ENCODE measurements at regions not wholly inside any gene's neighbourhood (a gene's known extent, or its start where the extent isn't known, plus 50 kb on each side); places are given as distances from the start of the nearest gene placed in this dataset.

DNA sequence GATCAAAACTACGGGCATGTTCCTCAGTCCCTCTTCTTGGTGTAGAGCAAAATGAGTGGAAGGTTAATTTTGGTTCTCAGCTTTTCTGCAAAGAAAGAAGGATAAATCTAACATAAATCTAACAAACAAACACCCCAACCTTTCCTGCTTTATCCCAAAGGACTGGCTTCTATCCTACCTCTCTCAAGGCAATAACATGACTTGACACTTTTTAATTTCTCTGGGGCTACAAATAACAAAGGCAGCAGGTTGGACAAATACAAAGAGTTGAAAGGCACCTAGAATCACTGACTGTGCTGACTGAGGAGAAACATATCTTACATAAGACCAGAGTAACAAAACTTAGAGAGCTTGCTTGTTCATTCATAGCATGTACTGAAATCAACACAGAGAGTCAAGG, 703.6 kb upstream of the PITX2 start:
- no peak overlapping the region for H3K27ac ChIP-seq
- WGBS (ENCODE audit: missing lambda C conversion rate) = 0% methylated on average over 1 of the region's 1 CpG

DNA sequence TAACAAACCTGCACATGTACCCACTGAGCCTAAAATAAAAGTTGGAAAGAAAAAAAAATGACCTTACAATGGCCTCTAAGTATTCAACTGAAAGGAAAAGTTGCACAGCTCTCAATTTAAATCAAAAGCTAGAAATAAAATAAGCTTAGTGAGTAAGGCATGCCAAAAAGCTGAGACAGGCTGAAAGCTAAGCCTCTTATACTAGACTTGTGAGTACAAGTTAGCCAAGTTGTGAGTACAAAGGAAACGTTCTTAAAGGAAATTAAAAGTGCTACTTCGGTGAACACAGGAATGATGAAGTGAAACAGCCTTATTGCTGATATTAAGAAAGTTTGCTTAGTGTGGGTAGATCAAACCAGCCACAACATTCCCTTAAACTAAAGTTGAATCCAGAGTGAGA, 707.9 kb upstream of the PITX2 start:
- Histone ChIP-seq H3K9me3 (no peaks in the 10 kb centered on the region), H3K4me1 (no peaks in the 10 kb centered on the region), H3K4me2 (no peak overlapping the region), H3K27ac (no peak overlapping the region), H3K4me3 (no peak overlapping the region)
- FAIRE-seq = no peak
- TF ChIP-seq TP53 (CRISPR knock-in tag; IDR thresholded peaks at IDR 0.05) = no peak
- no peak for TF ChIP-seq JUN (IDR thresholded peaks at IDR 0.05)
- no peak for TF ChIP-seq CHD4 (IDR thresholded peaks at IDR 0.05; ENCODE audit: borderline replicate concordance)
- no peak for TF ChIP-seq RNF2 (IDR thresholded peaks at IDR 0.05; ENCODE audit: borderline replicate concordance, low read depth)
- TF ChIP-seq MYC (IDR thresholded peaks at IDR 0.05; ENCODE audit: borderline replicate concordance, low read length) = no peak
- no peak for TF ChIP-seq EHMT2 (IDR thresholded peaks at IDR 0.05; ENCODE audit: low read depth)
- TF ChIP-seq GATA3 (IDR thresholded peaks at IDR 0.05; ENCODE audit: borderline replicate concordance) = no peak
- TF ChIP-seq ESRRA (IDR thresholded peaks at IDR 0.05; ENCODE audit: borderline replicate concordance, low read length) = no peak
- TF ChIP-seq, protein P1, sequence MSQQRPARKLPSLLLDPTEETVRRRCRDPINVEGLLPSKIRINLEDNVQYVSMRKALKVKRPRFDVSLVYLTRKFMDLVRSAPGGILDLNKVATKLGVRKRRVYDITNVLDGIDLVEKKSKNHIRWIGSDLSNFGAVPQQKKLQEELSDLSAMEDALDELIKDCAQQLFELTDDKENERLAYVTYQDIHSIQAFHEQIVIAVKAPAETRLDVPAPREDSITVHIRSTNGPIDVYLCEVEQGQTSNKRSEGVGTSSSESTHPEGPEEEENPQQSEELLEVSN (IDR thresholded peaks at IDR 0.05; ENCODE audit: borderline replicate concordance, low read depth) = no peak
- TF ChIP-seq, protein P2, sequence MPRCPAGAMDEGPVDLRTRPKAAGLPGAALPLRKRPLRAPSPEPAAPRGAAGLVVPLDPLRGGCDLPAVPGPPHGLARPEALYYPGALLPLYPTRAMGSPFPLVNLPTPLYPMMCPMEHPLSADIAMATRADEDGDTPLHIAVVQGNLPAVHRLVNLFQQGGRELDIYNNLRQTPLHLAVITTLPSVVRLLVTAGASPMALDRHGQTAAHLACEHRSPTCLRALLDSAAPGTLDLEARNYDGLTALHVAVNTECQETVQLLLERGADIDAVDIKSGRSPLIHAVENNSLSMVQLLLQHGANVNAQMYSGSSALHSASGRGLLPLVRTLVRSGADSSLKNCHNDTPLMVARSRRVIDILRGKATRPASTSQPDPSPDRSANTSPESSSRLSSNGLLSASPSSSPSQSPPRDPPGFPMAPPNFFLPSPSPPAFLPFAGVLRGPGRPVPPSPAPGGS (IDR thresholded peaks at IDR 0.05) = no peak
- TF ChIP-seq HOXB5 (CRISPR knock-in tag; IDR thresholded peaks at IDR 0.05) = no peak
- TF ChIP-seq ZFP36 (IDR thresholded peaks at IDR 0.05; ENCODE audit: borderline replicate concordance, partially characterized antibody) = no peak
- no peak for DNase-seq (ENCODE audit: low read depth in 1 of 2, low spot score in 1 of 2)
- ATAC-seq = no peak
- ChIA-PET CTCF (no interaction called here), POLR2A (no interaction called here)
- WGBS (ENCODE audit: missing lambda C conversion rate) = 0% methylated on average over 2 of the region's 2 CpGs

More for the DNA sequence above, 703.6 kb upstream of the PITX2 start:
- Histone ChIP-seq H3K4me1 (no peaks in the 10 kb centered on the region), H3K4me3 (no peak overlapping the region), H3K9me3 (no peaks in the 10 kb centered on the region), H3K4me2 (no peak overlapping the region)
- TF ChIP-seq CBX8 (IDR thresholded peaks at IDR 0.05) = no peak
- TF ChIP-seq, protein P3, sequence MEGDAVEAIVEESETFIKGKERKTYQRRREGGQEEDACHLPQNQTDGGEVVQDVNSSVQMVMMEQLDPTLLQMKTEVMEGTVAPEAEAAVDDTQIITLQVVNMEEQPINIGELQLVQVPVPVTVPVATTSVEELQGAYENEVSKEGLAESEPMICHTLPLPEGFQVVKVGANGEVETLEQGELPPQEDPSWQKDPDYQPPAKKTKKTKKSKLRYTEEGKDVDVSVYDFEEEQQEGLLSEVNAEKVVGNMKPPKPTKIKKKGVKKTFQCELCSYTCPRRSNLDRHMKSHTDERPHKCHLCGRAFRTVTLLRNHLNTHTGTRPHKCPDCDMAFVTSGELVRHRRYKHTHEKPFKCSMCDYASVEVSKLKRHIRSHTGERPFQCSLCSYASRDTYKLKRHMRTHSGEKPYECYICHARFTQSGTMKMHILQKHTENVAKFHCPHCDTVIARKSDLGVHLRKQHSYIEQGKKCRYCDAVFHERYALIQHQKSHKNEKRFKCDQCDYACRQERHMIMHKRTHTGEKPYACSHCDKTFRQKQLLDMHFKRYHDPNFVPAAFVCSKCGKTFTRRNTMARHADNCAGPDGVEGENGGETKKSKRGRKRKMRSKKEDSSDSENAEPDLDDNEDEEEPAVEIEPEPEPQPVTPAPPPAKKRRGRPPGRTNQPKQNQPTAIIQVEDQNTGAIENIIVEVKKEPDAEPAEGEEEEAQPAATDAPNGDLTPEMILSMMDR (IDR thresholded peaks at IDR 0.05) = no peak
- TF ChIP-seq, protein P4, sequence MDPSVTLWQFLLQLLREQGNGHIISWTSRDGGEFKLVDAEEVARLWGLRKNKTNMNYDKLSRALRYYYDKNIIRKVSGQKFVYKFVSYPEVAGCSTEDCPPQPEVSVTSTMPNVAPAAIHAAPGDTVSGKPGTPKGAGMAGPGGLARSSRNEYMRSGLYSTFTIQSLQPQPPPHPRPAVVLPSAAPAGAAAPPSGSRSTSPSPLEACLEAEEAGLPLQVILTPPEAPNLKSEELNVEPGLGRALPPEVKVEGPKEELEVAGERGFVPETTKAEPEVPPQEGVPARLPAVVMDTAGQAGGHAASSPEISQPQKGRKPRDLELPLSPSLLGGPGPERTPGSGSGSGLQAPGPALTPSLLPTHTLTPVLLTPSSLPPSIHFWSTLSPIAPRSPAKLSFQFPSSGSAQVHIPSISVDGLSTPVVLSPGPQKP (IDR thresholded peaks at IDR 0.05; ENCODE audit: low read depth, low read length) = no peak
- TF ChIP-seq, protein P5, sequence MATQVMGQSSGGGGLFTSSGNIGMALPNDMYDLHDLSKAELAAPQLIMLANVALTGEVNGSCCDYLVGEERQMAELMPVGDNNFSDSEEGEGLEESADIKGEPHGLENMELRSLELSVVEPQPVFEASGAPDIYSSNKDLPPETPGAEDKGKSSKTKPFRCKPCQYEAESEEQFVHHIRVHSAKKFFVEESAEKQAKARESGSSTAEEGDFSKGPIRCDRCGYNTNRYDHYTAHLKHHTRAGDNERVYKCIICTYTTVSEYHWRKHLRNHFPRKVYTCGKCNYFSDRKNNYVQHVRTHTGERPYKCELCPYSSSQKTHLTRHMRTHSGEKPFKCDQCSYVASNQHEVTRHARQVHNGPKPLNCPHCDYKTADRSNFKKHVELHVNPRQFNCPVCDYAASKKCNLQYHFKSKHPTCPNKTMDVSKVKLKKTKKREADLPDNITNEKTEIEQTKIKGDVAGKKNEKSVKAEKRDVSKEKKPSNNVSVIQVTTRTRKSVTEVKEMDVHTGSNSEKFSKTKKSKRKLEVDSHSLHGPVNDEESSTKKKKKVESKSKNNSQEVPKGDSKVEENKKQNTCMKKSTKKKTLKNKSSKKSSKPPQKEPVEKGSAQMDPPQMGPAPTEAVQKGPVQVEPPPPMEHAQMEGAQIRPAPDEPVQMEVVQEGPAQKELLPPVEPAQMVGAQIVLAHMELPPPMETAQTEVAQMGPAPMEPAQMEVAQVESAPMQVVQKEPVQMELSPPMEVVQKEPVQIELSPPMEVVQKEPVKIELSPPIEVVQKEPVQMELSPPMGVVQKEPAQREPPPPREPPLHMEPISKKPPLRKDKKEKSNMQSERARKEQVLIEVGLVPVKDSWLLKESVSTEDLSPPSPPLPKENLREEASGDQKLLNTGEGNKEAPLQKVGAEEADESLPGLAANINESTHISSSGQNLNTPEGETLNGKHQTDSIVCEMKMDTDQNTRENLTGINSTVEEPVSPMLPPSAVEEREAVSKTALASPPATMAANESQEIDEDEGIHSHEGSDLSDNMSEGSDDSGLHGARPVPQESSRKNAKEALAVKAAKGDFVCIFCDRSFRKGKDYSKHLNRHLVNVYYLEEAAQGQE (IDR thresholded peaks at IDR 0.05) = no peak
- no peak for TF ChIP-seq HOXB13 (CRISPR knock-in tag; IDR thresholded peaks at IDR 0.05; ENCODE audit: low read depth)
- TF ChIP-seq POLR2A (IDR thresholded peaks at IDR 0.05; ENCODE audit: low read length) = no peak
- peak; percentile 33 for TF ChIP-seq MAFK (IDR thresholded peaks at IDR 0.05; ENCODE audit: partially characterized antibody)
- no peak for TF ChIP-seq RNF2 (IDR thresholded peaks at IDR 0.05; ENCODE audit: borderline replicate concordance, low read depth)
- TF ChIP-seq NFE2L2 (conservative IDR thresholded peaks at IDR 0.05; ENCODE audit: low read length) = peak; percentile 40; the same call in 1 of the 2 replicates
- TF ChIP-seq, protein P1 (IDR thresholded peaks at IDR 0.05; ENCODE audit: borderline replicate concordance, low read depth) = no peak
- TF ChIP-seq PHF8 (IDR thresholded peaks at IDR 0.05; ENCODE audit: borderline replicate concordance, low read depth) = no peak
- TF ChIP-seq EP300 (IDR thresholded peaks at IDR 0.05) = no peak
- TF ChIP-seq BHLHE40 (IDR thresholded peaks at IDR 0.05; ENCODE audit: low read depth, low read length) = no peak
- FAIRE-seq (no peak), ATAC-seq (no peak), DNase-seq (ENCODE audit: low read depth in 1 of 2, low spot score in 1 of 2) (no peak)
- CTCF ChIA-PET = no interaction called here
- POLR2A ChIA-PET = no interaction called here
